AG09309 (cell line): ENCODE measurements at regions not wholly inside any gene's neighbourhood (a gene's known extent, or its start where the extent isn't known, plus 50 kb on each side); places are given as distances from the start of the nearest gene placed in this dataset.
"Not testable (repeated sequence)": the region's sequence is repeated elsewhere in the genome, so short reads cannot be mapped to it uniquely, and the experiment has no call there.

Experiments used
- DNase-seq: peaks from one replicate; pipeline ENCODE4 v3.0.0-alpha.2; 2010; ENCODE audit warnings: low read depth
- H3K4me3 ChIP-seq: 2 replicates; pipeline ENCODE4 v1.5.1; 2011; ENCODE audit warnings: mild to moderate bottlenecking, low read depth, low read length, moderate library complexity; ENCODE audit not compliant: control insufficient read depth
- CTCF ChIP-seq: IDR thresholded peaks from 2 replicates; pipeline ENCODE4 v1.5.1; 2011; ENCODE audit warnings: mild to moderate bottlenecking, low read depth, low read length, inconsistent platforms; ENCODE audit not compliant: insufficient read depth, control insufficient read depth; ENCODE audit errors: missing control alignments

- no peak for TF ChIP-seq CTCF
- no peak for DNase-seq
These were observed 79.3 kb downstream of the EOMES start for GRCh38 chr3:27642796-27643195.

GRCh38 chr3:27641888-27642601, 80.1 kb downstream of the EOMES start:
- DNase-seq = no peak
- no peak overlapping the region for H3K4me3 ChIP-seq
- no peak for TF ChIP-seq CTCF

More at GRCh38 chr3:27642796-27643195, 79.3 kb downstream of the EOMES start:
- H3K4me3 ChIP-seq = no peak overlapping the region

- H3K4me3 ChIP-seq = no peak overlapping the region
- no peak for TF ChIP-seq CTCF
- DNase-seq = no peak
These were observed 80.8 kb downstream of the EOMES start for GRCh38 chr3:27641271-27641800.

GRCh38 chr3:27639271-27639670, 82.9 kb downstream of the EOMES start:
- no peak for TF ChIP-seq CTCF
- DNase-seq = no peak
- H3K4me3 ChIP-seq = no peak overlapping the region

GRCh38 chr3:27638594-27638993, 83.5 kb downstream of the EOMES start:
- no peak for TF ChIP-seq CTCF
- DNase-seq = no peak

GRCh38 chr3:27637346-27637995, 84.7 kb downstream of the EOMES start:
- TF ChIP-seq CTCF = no peak
- H3K4me3 ChIP-seq = no peak overlapping the region
- no peak for DNase-seq

More at GRCh38 chr3:27638594-27638993, 83.5 kb downstream of the EOMES start:
- H3K4me3 ChIP-seq = no peak overlapping the region

- DNase-seq, H3K4me3 ChIP-seq: not testable (repeated sequence)
These were observed 87.1 kb downstream of the EOMES start for GRCh38 chr3:27635006-27635405.
